Tibial nerve (tissue), 4 donors: ENCODE measurements at regions not wholly inside any gene's neighbourhood (a gene's known extent, or its start where the extent isn't known, plus 50 kb on each side); places are given as distances from the start of the nearest gene placed in this dataset.

Experiments used
- DNase-seq, 2 donors: peaks; one replicate each; pipeline ENCODE4 v3.0.0-alpha.2; 2019; ENCODE audit warnings: low spot score in 2 of 2
- H3K27ac ChIP-seq, 4 donors: fragments of 200-600 bp; sonication (generic) in 3 of 4; one replicate each; pipeline ENCODE4 v1.5.1; 2017 to 2019; ENCODE audit warnings: mild to moderate bottlenecking in 1 of 4
- H3K27me3 ChIP-seq, 2 donors: fragments of 200-600 bp; sonication (generic) in 1 of 2; one replicate each; pipeline versions ENCODE4 v1.5.1 to v1.6.0; 2017 to 2019
- H3K36me3 ChIP-seq, 3 donors: fragments of 200-600 bp; sonication (generic); one replicate each; pipeline ENCODE4 v1.5.1; 2018 to 2019
- H3K4me1 ChIP-seq, 4 donors: fragments of 200-600 bp; sonication (generic) in 3 of 4; one replicate each; pipeline ENCODE4 v1.5.1; 2017 to 2019
- H3K4me3 ChIP-seq, 4 donors: fragments of 200-600 bp; sonication (generic) in 3 of 4; one replicate each; pipeline ENCODE4 v1.5.1; 2017 to 2019; ENCODE audit warnings: mild to moderate bottlenecking in 1 of 4, moderate library complexity in 1 of 4
- H3K9me3 ChIP-seq, 4 donors: fragments of 200-600 bp; sonication (generic) in 3 of 4; one replicate each; pipeline ENCODE4 v1.5.1; 2017 to 2019
- EP300 ChIP-seq, 2 donors: sonication (generic); formaldehyde crosslinking; IDR thresholded peaks; one replicate each; pipeline ENCODE4 v1.6.1; 2017; ENCODE audit warnings: antibody characterized with exemption in 2 of 2, mild to moderate bottlenecking in 1 of 2
- POLR2A ChIP-seq, 2 donors: fragments of 450-650 bp; IDR thresholded peaks; one replicate each; pipeline ENCODE4 v1.6.1; 2017; ENCODE audit warnings: antibody characterized with exemption in 2 of 2, mild to moderate bottlenecking in 2 of 2, moderate library complexity in 2 of 2
- WGBS, 2 donors: methylation state at CpG; one replicate each; pipeline ENCODE4 v1.1.5; 2018; 5-methylcytosine and 5-hydroxymethylcytosine counted together
- TF ChIP-seq, protein P1 (sequence below), 5 experiments: fragments of 200-600 bp in 3 of 5; fragments of 450-650 bp in 2 of 5; sonication (generic) in 3 of 5; IDR thresholded peaks; one replicate each; pipeline ENCODE4 v1.5.1; 2016 to 2019; ENCODE audit warnings: antibody characterized with exemption in 5 of 5, mild to moderate bottlenecking in 3 of 5, moderate library complexity in 2 of 5

GRCh38 chr1:50268049-50268448 lies 155.2 kb downstream of the DMRTA2 start:
- Histone ChIP-seq H3K4me1 (peaks cover 0 to 11% (median 0%) of the 10 kb centered on the region in 4 donors), H3K36me3 (no peaks in the 10 kb centered on the region), H3K4me3 (no peak overlapping the region), H3K27me3 (no peaks in the 10 kb centered on the region), H3K27ac (no peak overlapping the region), H3K9me3 (no peaks in the 10 kb centered on the region)
- TF ChIP-seq, protein P1, sequence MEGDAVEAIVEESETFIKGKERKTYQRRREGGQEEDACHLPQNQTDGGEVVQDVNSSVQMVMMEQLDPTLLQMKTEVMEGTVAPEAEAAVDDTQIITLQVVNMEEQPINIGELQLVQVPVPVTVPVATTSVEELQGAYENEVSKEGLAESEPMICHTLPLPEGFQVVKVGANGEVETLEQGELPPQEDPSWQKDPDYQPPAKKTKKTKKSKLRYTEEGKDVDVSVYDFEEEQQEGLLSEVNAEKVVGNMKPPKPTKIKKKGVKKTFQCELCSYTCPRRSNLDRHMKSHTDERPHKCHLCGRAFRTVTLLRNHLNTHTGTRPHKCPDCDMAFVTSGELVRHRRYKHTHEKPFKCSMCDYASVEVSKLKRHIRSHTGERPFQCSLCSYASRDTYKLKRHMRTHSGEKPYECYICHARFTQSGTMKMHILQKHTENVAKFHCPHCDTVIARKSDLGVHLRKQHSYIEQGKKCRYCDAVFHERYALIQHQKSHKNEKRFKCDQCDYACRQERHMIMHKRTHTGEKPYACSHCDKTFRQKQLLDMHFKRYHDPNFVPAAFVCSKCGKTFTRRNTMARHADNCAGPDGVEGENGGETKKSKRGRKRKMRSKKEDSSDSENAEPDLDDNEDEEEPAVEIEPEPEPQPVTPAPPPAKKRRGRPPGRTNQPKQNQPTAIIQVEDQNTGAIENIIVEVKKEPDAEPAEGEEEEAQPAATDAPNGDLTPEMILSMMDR (IDR thresholded peaks at IDR 0.05), result no peak
- no peak for TF ChIP-seq POLR2A (IDR thresholded peaks at IDR 0.05)
- no peak for TF ChIP-seq EP300 (IDR thresholded peaks at IDR 0.05)
- DNase-seq, result no peak
- WGBS, 2 donors, result 46 to 56% methylated on average over 7 of the region's 7 CpGs

GRCh38 chr1:50266509-50266908 lies 156.7 kb downstream of the DMRTA2 start:
- no peaks in the 10 kb centered on the region for H3K9me3 ChIP-seq
- no peak overlapping the region for H3K4me3 ChIP-seq
- TF ChIP-seq POLR2A (IDR thresholded peaks at IDR 0.05), result no peak
- TF ChIP-seq EP300 (IDR thresholded peaks at IDR 0.05), result no peak
- TF ChIP-seq, protein P1 (IDR thresholded peaks at IDR 0.05), result no peak
- H3K36me3 ChIP-seq, result no peaks in the 10 kb centered on the region
- no peaks in the 10 kb centered on the region for H3K27me3 ChIP-seq
- peak overlapping the region in 1 of 4 donors; percentile 32 for H3K27ac ChIP-seq
- H3K4me1 ChIP-seq, result peaks cover 0 to 11% (median 0%) of the 10 kb centered on the region in 4 donors
- peak in 1 of 2 donors; percentile 18 for DNase-seq
- WGBS, 2 donors, result 42 to 51% methylated on average over 3 of the region's 3 CpGs

GRCh38 chr1:50265790-50266314 lies 157.1 kb downstream of the ELAVL4 start:
- H3K4me1 ChIP-seq, result peaks cover 0 to 11% (median 0%) of the 10 kb centered on the region in 4 donors
- no peaks in the 10 kb centered on the region for H3K9me3 ChIP-seq
- TF ChIP-seq EP300 (IDR thresholded peaks at IDR 0.05), result peak in 1 of 2 donors; percentile 39
- TF ChIP-seq, protein P1 (IDR thresholded peaks at IDR 0.05), result no peak
- TF ChIP-seq POLR2A (IDR thresholded peaks at IDR 0.05), result no peak
- no peaks in the 10 kb centered on the region for H3K36me3 ChIP-seq
- no peaks in the 10 kb centered on the region for H3K27me3 ChIP-seq
- H3K4me3 ChIP-seq, result no peak overlapping the region
- peak overlapping the region in 1 of 4 donors; percentile 32 for H3K27ac ChIP-seq
- 38 to 44% methylated on average over 3 of the region's 3 CpGs for WGBS, 2 donors
- DNase-seq, result peak in 1 of 2 donors; percentile 22

DNA sequence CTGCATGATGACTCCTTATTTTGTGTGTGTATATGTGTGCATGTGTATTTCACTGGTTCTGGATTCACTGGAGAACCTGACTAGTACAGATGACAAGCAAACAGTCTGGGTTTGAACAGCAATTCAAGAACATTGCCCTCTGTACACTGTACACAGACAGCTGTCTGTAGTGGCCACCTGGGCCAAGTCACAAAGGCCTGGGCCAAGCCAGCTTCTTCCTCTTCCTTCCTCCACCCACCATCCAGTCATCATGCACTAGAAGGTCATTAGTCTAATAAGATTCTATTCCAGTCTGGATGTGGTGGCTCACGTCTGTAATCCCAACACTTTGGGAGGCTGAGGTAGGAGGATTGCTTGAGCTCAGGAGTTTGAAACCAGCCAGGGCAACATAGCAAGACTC lies 155.9 kb downstream of the ELAVL4 start:
- TF ChIP-seq, protein P1 (IDR thresholded peaks at IDR 0.05), result no peak
- TF ChIP-seq EP300 (IDR thresholded peaks at IDR 0.05), result no peak
- no peak for TF ChIP-seq POLR2A (IDR thresholded peaks at IDR 0.05)
- H3K27ac ChIP-seq, result no peak overlapping the region
- no peaks in the 10 kb centered on the region for H3K9me3 ChIP-seq
- H3K4me3 ChIP-seq, result no peak overlapping the region
- H3K36me3 ChIP-seq, result no peaks in the 10 kb centered on the region
- 70 to 74% methylated on average over 1 of the region's 1 CpG for WGBS, 2 donors
- DNase-seq, result no peak
- H3K27me3 ChIP-seq, result no peaks in the 10 kb centered on the region
- H3K4me1 ChIP-seq, result peaks cover 0 to 11% (median 0%) of the 10 kb centered on the region in 4 donors

GRCh38 chr1:50262436-50262835 lies 153.7 kb downstream of the ELAVL4 start:
- no peaks in the 10 kb centered on the region for H3K27me3 ChIP-seq
- H3K4me1 ChIP-seq, result peaks cover 0 to 11% (median 0%) of the 10 kb centered on the region in 4 donors
- no peaks in the 10 kb centered on the region for H3K9me3 ChIP-seq
- H3K36me3 ChIP-seq, result no peaks in the 10 kb centered on the region
- H3K27ac ChIP-seq, result no peak overlapping the region
- no peak for TF ChIP-seq EP300 (IDR thresholded peaks at IDR 0.05)
- TF ChIP-seq, protein P1 (IDR thresholded peaks at IDR 0.05), result no peak
- TF ChIP-seq POLR2A (IDR thresholded peaks at IDR 0.05), result no peak
- no peak for DNase-seq
- no peak overlapping the region for H3K4me3 ChIP-seq
- WGBS, 2 donors, result 68 to 80% methylated on average over 1 of the region's 1 CpG
